ENCODE measurements at regions not wholly inside any gene's neighbourhood (a gene's known extent, or its start where the extent isn't known, plus 50 kb on each side); places are given as distances from the start of the nearest gene placed in this dataset.

DNA sequence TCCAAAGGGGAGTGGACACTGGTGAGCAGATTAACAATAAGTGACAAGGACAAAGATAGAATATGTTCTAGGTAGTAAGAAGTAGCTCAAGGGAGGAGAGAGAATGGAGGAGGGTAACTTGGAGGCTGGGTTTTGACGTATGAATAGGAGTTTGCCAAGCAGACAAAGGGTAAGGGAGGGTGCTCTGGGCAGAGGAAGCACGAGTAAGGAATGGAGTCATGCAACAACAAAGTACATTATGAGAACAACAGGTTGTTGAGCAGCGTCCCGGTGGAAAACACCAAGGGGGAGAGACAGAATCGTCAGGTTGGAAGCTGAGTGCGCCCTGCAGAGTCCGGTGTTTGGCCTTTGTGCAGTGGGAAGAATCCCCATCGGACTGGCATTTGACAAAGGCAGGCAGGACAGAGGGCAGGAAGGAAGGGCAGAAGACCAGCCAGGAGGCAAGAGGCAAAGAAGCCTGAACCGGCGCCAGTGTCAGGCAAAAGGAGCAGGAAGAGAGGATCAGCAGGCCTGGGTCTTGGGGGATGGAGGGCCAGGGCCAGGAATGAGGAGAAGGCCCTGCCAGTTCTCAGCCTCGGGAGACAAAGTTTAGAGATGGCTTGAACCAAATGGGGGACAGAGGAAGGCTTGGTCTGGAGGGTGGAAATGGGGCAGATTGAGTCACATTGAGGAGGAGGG, 134.3 kb upstream of the TNRC6C start:
- TF ChIP-seq POLR2AphosphoS5 (IDR thresholded peaks at IDR 0.05; ENCODE audit: low read depth, low read length) (no peak), TAF1 (IDR thresholded peaks at IDR 0.05; ENCODE audit: borderline replicate concordance, insufficient read depth, low read length) (no peak), FOXP2 (optimal IDR thresholded peaks at IDR 0.05; ENCODE audit: borderline replicate concordance, extremely low read depth, extremely low read length, insufficient read depth) (no peak), SIN3A (IDR thresholded peaks at IDR 0.05; ENCODE audit: borderline replicate concordance, insufficient read depth, low read length) (no peak)
- TF ChIP-seq, protein P1, sequence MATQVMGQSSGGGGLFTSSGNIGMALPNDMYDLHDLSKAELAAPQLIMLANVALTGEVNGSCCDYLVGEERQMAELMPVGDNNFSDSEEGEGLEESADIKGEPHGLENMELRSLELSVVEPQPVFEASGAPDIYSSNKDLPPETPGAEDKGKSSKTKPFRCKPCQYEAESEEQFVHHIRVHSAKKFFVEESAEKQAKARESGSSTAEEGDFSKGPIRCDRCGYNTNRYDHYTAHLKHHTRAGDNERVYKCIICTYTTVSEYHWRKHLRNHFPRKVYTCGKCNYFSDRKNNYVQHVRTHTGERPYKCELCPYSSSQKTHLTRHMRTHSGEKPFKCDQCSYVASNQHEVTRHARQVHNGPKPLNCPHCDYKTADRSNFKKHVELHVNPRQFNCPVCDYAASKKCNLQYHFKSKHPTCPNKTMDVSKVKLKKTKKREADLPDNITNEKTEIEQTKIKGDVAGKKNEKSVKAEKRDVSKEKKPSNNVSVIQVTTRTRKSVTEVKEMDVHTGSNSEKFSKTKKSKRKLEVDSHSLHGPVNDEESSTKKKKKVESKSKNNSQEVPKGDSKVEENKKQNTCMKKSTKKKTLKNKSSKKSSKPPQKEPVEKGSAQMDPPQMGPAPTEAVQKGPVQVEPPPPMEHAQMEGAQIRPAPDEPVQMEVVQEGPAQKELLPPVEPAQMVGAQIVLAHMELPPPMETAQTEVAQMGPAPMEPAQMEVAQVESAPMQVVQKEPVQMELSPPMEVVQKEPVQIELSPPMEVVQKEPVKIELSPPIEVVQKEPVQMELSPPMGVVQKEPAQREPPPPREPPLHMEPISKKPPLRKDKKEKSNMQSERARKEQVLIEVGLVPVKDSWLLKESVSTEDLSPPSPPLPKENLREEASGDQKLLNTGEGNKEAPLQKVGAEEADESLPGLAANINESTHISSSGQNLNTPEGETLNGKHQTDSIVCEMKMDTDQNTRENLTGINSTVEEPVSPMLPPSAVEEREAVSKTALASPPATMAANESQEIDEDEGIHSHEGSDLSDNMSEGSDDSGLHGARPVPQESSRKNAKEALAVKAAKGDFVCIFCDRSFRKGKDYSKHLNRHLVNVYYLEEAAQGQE (IDR thresholded peaks at IDR 0.05; ENCODE audit: insufficient read depth in 1 of 2, low read depth in 2 of 2, low read length in 2 of 2) = no peak

Measured in PFSK-1 (cell line).